ENCODE measurements at regions not wholly inside any gene's neighbourhood (a gene's known extent, or its start where the extent isn't known, plus 50 kb on each side); places are given as distances from the start of the nearest gene placed in this dataset.

DNA sequence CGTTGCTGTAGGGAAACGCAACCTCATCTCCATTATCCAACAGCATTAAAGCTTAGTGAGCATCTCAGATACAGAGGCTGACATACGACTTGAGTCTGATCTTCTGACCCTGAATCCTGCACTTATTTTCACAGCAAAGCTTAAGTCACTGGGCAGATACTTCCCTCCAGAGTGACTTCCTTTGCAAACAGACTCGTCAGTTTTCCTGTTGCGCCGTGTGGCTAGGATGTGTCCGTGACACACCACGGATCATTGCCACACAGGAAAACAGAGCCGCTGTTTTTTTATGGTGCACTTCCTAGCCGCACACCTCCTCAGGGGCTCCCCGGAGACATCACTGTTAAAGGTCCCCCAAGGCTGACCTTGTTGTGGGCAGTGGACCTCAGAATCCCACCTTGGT is 94.9 kb upstream of the MKI67 start:
- H3K4me2 ChIP-seq = no peak overlapping the region
- H3K79me2 ChIP-seq (ENCODE audit: insufficient read depth) = no peaks in the 10 kb centered on the region
- POLR2A ChIA-PET = no interaction called here
- no peaks in the 10 kb centered on the region for H3K9me3 ChIP-seq
- no peak overlapping the region for H3K9ac ChIP-seq
- H3K27ac ChIP-seq (ENCODE audit: low read depth in 2 of 2, low read length in 1 of 2) = no peak overlapping the region
- H3K4me3 ChIP-seq (ENCODE audit: low read depth in 2 of 2, low read length in 1 of 2) = no peak overlapping the region
- WGBS (ENCODE audit: low lambda C conversion rate) = 38% methylated on average over 7 of the region's 11 CpGs
- no peak overlapping the region for H2AFZ ChIP-seq (ENCODE audit: low read depth)
- no peak for DNase-seq
- CTCF ChIA-PET = interaction anchor here (6.5 kb wide), 1 partner anchor 10 kb away, joined by 41 read pairs; no protein-coding TSS in a partner anchor
- no peaks in the 10 kb centered on the region for H3K27me3 ChIP-seq (ENCODE audit: insufficient read depth)
- H4K20me1 ChIP-seq (ENCODE audit: insufficient read depth) = no peaks in the 10 kb centered on the region
- H3K4me1 ChIP-seq (ENCODE audit: control insufficient read depth in 1 of 2, insufficient read depth in 2 of 2, low read depth in 1 of 2, low read length in 1 of 2) = no peaks in the 10 kb centered on the region
- no peaks in the 10 kb centered on the region for H3K36me3 ChIP-seq (replicated peaks in 1 of 2; ENCODE audit: control insufficient read depth in 1 of 2, insufficient read depth in 2 of 2, low read length in 1 of 2)
- H3F3A ChIP-seq (replicated peaks; ENCODE audit: insufficient read depth) = no peaks in the 10 kb centered on the region
- no peaks in the 10 kb centered on the region for H3K9me2 ChIP-seq
- TF ChIP-seq NFIC (IDR thresholded peaks at IDR 0.05; ENCODE audit: borderline replicate concordance) (no peak), YY1 (IDR thresholded peaks at IDR 0.05; ENCODE audit: low read depth) (no peak), MXI1 (IDR thresholded peaks at IDR 0.05; ENCODE audit: low read depth, low read length) (no peak), GATA2 (CRISPR knock-in tag; IDR thresholded peaks at IDR 0.05) (no peak), FOSL2 (IDR thresholded peaks at IDR 0.05; ENCODE audit: borderline replicate concordance, low read depth) (no peak), RCOR1 (IDR thresholded peaks at IDR 0.05; ENCODE audit: low read length) (no peak), RAD21 (IDR thresholded peaks at IDR 0.05; ENCODE audit: low read length) (no peak), SIN3A (IDR thresholded peaks at IDR 0.05; ENCODE audit: borderline replicate concordance, low read depth, low read length) (no peak), TCF12 (IDR thresholded peaks at IDR 0.05) (no peak), GABPA (IDR thresholded peaks at IDR 0.05; ENCODE audit: low read depth) (no peak), FOXM1 (IDR thresholded peaks at IDR 0.05; ENCODE audit: low read depth) (no peak), ELF1 (IDR thresholded peaks at IDR 0.05) (no peak), EZH2phosphoT487 (IDR thresholded peaks at IDR 0.05; ENCODE audit: borderline replicate concordance, low read depth) (no peak), TAF1 (IDR thresholded peaks at IDR 0.05; ENCODE audit: borderline replicate concordance, low read depth, low read length) (no peak), RFX5 (IDR thresholded peaks at IDR 0.05; ENCODE audit: low read length) (no peak), POLR2AphosphoS5 (IDR thresholded peaks at IDR 0.05; ENCODE audit: low read depth, low read length) (no peak)
- TF ChIP-seq, protein P1, sequence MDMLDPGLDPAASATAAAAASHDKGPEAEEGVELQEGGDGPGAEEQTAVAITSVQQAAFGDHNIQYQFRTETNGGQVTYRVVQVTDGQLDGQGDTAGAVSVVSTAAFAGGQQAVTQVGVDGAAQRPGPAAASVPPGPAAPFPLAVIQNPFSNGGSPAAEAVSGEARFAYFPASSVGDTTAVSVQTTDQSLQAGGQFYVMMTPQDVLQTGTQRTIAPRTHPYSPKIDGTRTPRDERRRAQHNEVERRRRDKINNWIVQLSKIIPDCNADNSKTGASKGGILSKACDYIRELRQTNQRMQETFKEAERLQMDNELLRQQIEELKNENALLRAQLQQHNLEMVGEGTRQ (IDR thresholded peaks at IDR 0.05; ENCODE audit: borderline replicate concordance, low read depth, low read length) = no peak
- TF ChIP-seq, protein P2, sequence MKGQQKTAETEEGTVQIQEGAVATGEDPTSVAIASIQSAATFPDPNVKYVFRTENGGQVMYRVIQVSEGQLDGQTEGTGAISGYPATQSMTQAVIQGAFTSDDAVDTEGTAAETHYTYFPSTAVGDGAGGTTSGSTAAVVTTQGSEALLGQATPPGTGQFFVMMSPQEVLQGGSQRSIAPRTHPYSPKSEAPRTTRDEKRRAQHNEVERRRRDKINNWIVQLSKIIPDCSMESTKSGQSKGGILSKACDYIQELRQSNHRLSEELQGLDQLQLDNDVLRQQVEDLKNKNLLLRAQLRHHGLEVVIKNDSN (IDR thresholded peaks at IDR 0.05; ENCODE audit: borderline replicate concordance, low read depth) = no peak
- TF ChIP-seq, protein P3, sequence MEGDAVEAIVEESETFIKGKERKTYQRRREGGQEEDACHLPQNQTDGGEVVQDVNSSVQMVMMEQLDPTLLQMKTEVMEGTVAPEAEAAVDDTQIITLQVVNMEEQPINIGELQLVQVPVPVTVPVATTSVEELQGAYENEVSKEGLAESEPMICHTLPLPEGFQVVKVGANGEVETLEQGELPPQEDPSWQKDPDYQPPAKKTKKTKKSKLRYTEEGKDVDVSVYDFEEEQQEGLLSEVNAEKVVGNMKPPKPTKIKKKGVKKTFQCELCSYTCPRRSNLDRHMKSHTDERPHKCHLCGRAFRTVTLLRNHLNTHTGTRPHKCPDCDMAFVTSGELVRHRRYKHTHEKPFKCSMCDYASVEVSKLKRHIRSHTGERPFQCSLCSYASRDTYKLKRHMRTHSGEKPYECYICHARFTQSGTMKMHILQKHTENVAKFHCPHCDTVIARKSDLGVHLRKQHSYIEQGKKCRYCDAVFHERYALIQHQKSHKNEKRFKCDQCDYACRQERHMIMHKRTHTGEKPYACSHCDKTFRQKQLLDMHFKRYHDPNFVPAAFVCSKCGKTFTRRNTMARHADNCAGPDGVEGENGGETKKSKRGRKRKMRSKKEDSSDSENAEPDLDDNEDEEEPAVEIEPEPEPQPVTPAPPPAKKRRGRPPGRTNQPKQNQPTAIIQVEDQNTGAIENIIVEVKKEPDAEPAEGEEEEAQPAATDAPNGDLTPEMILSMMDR (IDR thresholded peaks at IDR 0.05) = no peak
- TF ChIP-seq, protein P4, sequence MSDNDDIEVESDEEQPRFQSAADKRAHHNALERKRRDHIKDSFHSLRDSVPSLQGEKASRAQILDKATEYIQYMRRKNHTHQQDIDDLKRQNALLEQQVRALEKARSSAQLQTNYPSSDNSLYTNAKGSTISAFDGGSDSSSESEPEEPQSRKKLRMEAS (IDR thresholded peaks at IDR 0.05; ENCODE audit: low read depth) = no peak
